NT2/D1 (cell line): ENCODE measurements at regions not wholly inside any gene's neighbourhood (a gene's known extent, or its start where the extent isn't known, plus 50 kb on each side); places are given as distances from the start of the nearest gene placed in this dataset.

ENCODE experiments used
- SUZ12 ChIP-seq: IDR thresholded peaks from 2 replicates; pipeline ENCODE4 v1.6.1; 2011; ENCODE audit not compliant: insufficient read length, insufficient read depth; ENCODE audit errors: extremely low read depth
- YY1 ChIP-seq: IDR thresholded peaks from 2 replicates; pipeline ENCODE4 v1.6.1; 2011; ENCODE audit not compliant: insufficient read length, insufficient read depth
- ZNF274 ChIP-seq: IDR thresholded peaks from 2 replicates; pipeline ENCODE4 v1.6.1; 2011; ENCODE audit warnings: mild to moderate bottlenecking, low read depth, low read length

GRCh38 chr15:69940441-69941300 is 157.0 kb downstream of the TLE3 start:
- TF ChIP-seq SUZ12 (no peak), YY1 (no peak), ZNF274 (no peak)
